Embryonic facial prominence (tissue), 1 donor: ENCODE measurements at regions not wholly inside any gene's neighbourhood (a gene's known extent, or its start where the extent isn't known, plus 50 kb on each side); places are given as distances from the start of the nearest gene placed in this dataset.

Experiments used
- DNase-seq: peaks from one replicate; pipeline ENCODE4 v3.0.0-alpha.2; 2016; ENCODE audit errors: extremely low spot score

- no peak for DNase-seq
Observed at GRCh38 chr18:78722386-78722785, 257.2 kb upstream of the SALL3 start.

DNA sequence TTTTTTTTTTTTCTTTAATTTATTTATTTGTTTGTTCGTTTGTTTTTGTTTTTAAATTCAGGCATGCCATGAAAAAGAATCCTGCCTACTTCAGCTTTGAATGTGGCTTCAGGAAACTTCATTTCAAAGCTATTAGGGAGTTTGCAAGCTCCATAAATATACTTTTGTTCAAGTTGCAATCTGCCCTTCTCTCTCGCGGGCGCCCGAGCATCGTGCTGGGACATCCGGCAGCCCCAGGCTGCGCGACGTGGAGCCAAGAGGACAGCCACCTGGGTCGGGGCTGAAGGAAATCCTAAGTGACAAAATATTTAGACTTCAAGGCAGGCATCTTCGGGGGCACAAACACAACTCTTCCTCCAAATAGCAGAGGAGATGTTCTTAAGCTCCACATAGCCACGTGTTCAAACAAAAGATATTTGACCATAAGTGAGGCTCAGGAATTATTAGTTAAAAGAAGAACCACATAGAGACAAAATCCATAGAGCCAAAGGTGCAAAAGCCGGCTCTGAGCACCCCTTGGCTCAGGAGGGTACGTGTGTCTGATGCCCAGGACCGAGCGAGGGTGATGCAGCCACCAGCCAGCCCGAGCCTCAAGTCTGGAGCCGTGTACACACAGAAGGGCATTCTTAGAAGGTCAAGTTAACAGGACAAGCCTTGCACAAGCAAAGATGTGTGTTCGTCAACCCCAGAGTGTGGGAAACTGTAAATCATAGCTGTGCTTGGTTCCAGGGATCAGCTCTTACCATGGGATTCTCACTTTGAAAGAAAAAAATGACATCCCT is 256.5 kb upstream of the SALL3 start:
- no peak for DNase-seq

DNA sequence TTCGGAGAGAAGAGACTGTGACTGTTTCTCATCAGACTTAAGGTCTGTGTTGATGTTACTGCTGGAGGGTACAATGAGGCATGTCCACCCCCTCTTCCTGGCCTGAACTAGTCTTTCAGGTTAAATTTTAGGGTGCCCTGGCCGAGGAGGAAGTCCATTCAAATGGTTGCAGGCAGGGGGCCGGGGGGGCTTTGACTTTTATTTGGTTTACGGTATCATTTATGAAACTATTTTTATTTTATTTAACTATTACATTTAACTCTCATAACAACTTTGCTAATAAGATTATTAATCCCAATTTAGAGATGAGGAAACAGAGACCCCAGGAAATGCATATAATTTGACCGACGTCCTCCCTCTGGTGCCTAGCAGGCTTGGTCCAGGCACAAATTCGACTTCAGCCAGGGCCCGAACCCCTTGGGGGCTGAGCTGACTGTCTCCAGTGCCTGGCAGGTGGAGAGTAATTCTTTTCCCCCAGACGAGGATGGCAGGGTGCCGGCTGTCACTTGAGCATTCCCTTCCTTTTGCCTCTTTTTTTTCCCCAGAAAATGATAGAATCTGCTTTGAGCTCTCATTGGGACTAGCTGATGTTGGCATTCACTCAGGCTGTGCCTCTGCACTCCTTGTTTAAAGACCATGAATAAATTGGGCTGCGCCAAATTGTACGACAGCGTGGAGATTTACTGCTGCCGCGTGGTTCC is 255.3 kb upstream of the SALL3 start:
- DNase-seq, result no peak

- DNase-seq, result no peak
Observed at GRCh38 chr18:78725426-78725825, 254.2 kb upstream of the SALL3 start.

- DNase-seq, result no peak
Observed at GRCh38 chr18:78726326-78727056, 253.1 kb upstream of the SALL3 start.

GRCh38 chr18:78727057-78727739 is 252.4 kb upstream of the SALL3 start:
- DNase-seq, result no peak

- DNase-seq, result no peak
Observed at GRCh38 chr18:78727877-78728783, 251.5 kb upstream of the SALL3 start.

- DNase-seq, result no peak
Observed at GRCh38 chr18:78728784-78729467, 250.7 kb upstream of the SALL3 start.

GRCh38 chr18:78730546-78730945 is 249.1 kb upstream of the SALL3 start:
- DNase-seq, result no peak

DNA sequence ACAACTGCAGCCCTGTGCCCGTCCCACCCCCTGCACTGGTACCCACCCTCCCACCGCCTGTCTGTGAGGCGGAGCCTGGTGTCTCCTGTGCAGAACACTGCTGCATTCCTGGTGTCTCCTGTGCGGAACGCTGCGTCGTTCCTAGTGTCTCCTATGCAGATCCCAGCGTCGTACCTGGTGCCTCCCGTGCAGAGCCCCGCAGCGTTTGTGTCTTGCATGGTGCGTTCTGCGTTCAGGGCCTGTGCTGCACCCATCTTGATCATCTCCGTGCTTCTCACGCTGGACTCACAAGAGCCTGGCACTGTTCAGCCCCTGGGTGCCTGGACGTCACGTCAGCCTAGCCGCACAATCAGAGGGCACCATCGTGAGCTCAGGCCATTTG is 248.6 kb upstream of the SALL3 start:
- no peak for DNase-seq

- no peak for DNase-seq
Observed at GRCh38 chr18:78731398-78732032, 248.1 kb upstream of the SALL3 start.

DNA sequence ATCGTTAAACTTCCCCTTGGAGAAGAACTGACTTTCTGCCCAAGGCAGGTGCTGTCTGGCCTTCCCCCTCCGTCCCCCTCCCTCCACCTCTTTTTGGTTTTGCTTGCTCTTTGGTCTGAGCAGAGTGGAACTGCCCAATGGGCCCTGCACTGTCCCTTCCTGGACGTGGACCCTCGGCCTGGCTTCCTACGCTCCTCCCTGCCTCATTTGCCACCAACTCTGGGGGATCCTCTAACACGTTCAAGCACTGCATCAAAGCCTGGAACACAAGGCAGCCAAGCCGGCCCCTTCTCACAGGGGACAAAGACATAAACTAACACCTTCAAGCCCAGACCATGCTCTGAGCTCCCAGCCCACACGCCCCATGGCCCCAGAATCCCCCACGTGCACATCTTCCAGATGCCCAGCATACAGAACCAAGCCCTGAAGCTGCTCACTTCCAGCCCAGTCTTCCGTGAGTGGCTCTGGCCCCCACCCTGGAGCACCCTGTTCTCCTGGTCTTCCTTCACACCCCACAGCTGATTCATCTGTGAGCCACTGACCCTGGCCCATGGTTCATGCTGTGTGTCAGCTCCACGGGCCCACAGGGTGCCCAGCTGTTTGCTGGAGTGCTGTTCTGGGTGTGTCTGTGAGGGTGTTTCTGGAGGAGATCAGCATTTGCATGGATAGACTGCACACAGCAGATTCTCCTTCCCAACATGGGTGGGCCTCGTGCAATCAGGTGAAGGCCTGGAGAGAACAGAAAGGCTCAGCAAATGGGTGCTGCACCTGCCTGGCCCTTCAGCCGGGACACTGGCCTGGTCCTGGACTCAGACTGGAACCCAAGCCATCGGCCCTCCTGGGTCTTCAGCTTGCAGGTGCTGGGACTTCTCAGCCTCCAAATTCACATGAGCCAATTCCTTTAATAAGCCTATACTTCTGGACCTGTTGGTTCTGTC is 247.1 kb upstream of the SALL3 start:
- DNase-seq, result no peak

- no peak for DNase-seq
Observed at GRCh38 chr18:78733762-78734613, 245.6 kb upstream of the SALL3 start.

GRCh38 chr18:78734614-78734945 is 245.0 kb upstream of the SALL3 start:
- no peak for DNase-seq

GRCh38 chr18:78735131-78736014 is 244.2 kb upstream of the SALL3 start:
- no peak for DNase-seq

- no peak for DNase-seq
Observed at GRCh38 chr18:78736015-78736690, 243.5 kb upstream of the SALL3 start.
